ENCODE measurements at regions not wholly inside any gene's neighbourhood (a gene's known extent, or its start where the extent isn't known, plus 50 kb on each side); places are given as distances from the start of the nearest gene placed in this dataset.

- DNase-seq = no peak
Observed at GRCh38 chr1:63710308-63710707, 63.5 kb upstream of the ROR1 start.

DNA sequence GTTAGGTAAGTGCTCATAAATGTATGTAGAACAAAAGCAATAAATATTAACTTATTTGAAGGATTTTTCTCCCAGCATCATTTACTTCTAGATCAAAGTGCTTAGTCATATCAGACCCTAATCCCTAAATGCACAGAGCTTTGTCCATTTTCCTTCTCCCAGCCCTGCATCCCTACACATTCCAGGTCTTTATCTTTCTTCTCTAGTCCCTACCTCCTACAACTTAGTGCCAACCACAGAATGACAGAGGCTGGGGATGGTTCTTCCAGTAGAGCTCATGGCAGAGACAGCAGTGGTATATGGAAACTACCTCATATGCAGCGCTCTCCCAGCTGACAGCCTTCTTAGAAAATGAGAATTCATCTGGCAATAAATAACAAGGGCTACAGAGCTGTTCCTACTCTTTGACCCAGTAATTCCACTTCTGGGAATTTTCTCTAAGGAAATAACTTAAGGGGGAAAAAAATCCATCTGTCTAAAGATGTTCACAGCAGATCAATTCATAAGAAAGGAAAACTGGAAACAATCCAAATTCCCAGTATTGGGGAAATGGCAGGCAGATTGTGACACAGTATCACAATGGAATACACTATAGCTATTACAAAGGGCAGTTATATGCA, 62.9 kb upstream of the ROR1 start:
- DNase-seq = peak; percentile 20

DNA sequence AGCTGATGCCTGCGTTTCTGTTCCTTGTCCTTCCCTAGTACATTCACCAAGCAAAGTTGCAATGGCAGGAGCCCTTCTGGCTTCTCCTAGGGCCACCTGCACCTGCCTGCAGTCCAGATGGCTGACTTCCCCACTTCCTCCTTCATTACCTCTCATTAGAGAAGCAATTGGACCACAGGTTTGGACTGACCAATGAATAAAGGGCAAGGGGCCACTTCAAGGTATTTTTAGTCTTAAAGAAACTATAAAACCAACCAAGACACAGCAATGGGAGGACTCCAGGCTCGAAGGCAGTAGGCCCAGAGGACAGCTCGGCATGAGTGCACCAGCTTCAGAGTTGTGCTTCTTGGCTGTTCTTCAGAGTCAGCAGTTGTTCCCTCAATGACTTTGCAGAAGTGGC, 60.8 kb upstream of the ROR1 start:
- DNase-seq = no peak

GRCh38 chr1:63713627-63714481, 60.0 kb upstream of the ROR1 start:
- no peak for DNase-seq

DNA sequence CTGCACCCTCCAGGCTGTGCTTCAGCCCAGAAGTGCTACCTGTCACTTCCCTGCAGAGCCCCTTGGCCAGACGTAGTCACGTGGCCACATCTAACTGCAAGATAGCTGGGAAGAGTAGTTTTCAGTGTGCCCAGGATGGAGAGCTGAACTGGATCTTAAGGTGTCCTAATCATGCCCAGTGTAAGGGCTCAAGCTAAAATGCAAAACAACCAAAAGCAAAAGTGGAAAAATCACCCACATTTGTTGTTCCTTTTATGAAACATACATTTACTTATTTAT, 59.4 kb upstream of the ROR1 start:
- no peak for DNase-seq

- DNase-seq = no peak
Observed at GRCh38 chr1:63717511-63718065, 56.2 kb upstream of the ROR1 start.

DNA sequence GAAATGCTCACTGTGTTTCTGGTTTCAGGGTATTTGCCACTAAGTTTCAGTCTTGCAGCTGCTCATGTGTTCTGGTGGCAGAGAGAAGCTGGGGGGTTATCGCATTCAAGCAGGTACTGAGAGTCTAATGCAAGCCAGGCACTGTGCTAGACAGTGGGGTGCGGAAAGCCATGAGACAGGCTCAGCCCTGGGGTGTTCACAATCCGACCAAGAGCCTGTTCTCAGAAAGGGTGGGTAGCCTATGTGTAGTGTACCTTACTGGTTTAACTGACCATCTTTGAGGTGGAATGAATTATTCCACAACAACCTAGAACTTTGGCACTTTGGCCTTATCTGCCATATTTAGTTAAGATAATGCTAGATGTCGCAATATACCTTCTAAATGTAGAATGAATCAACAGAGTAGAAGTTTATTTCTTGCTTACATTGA, 55.3 kb upstream of the ROR1 start:
- no peak for DNase-seq

DNA sequence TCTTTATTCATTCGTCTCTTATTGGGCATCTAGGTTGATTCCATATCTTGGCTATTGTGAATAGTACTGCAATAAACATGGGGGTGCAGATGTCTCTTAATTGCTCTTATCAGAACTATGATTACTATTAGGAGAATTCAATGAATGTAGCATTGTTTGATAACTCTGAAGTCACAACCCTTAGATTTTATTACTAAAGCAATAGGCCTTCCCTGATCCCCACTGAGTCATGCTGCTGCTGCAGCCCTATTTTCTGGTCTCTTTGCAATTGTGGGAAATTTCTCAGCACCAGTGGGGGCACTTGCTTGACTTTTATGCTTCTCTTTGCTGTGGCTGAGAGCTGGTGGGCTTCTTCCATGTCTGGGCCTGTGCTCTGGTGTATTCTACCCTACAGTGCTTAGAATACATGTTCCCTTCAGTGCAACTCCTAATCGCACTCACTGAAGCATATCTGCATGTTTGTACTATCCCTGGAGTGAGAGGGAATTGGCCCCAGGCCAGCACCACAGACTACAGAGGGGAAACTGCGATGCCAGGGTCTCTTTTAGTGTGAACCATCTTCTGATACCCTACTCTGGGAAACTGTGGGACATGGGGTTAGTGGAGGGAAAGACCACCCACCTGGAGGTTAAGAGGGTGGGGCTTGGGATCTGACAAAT, 52.2 kb upstream of the ROR1 start:
- no peak for DNase-seq

GRCh38 chr1:63723602-63724001, 50.2 kb upstream of the ROR1 start:
- no peak for DNase-seq

All from dermis blood vessel endothelial cell (primary cell).